Muscle layer of duodenum (tissue), 2 donors: ENCODE measurements at regions not wholly inside any gene's neighbourhood (a gene's known extent, or its start where the extent isn't known, plus 50 kb on each side); places are given as distances from the start of the nearest gene placed in this dataset.

Experiments used
- H3K27ac ChIP-seq: one replicate; pipeline ENCODE4 v1.7.0; 2013; ENCODE audit warnings: mild to moderate bottlenecking, low read length
- H3K27me3 ChIP-seq: one replicate; pipeline ENCODE4 v1.7.0; 2013; ENCODE audit warnings: low read depth, mild to moderate bottlenecking, control low read depth, low read length
- H3K36me3 ChIP-seq, 2 donors: one replicate each; pipeline ENCODE4 v1.7.0; 2013; ENCODE audit warnings: low read length in 2 of 2, control low read depth in 1 of 2, mild to moderate bottlenecking in 1 of 2; ENCODE audit not compliant: insufficient read depth in 2 of 2, control insufficient read depth in 1 of 2
- H3K4me1 ChIP-seq, 2 donors: one replicate each; pipeline ENCODE4 v1.7.0; 2013; ENCODE audit warnings: low read length in 2 of 2, mild to moderate bottlenecking in 2 of 2, control low read depth in 1 of 2, moderate library complexity in 1 of 2; ENCODE audit not compliant: insufficient read depth in 2 of 2, control insufficient read depth in 1 of 2
- H3K4me3 ChIP-seq, 2 donors: one replicate each; pipeline ENCODE4 v1.7.0; 2013; ENCODE audit warnings: low read length in 2 of 2, low read depth in 1 of 2, mild to moderate bottlenecking in 1 of 2
- H3K9me3 ChIP-seq, 2 donors: one replicate each; pipeline ENCODE4 v1.7.0; 2013; ENCODE audit warnings: low read length in 2 of 2, control low read depth in 1 of 2, mild to moderate bottlenecking in 1 of 2; ENCODE audit not compliant: control insufficient read depth in 1 of 2
- donor health status: healthy.

GRCh38 chr11:104547996-104548661, 350.1 kb downstream of the CASP12 start:
- Histone ChIP-seq H3K4me1 (no peaks in the 10 kb centered on the region), H3K4me3 (no peak overlapping the region), H3K27ac (no peak overlapping the region), H3K9me3 (no peaks in the 10 kb centered on the region), H3K36me3 (no peaks in the 10 kb centered on the region), H3K27me3 (no peaks in the 10 kb centered on the region)

- no peaks in the 10 kb centered on the region for H3K27me3 ChIP-seq
- no peak overlapping the region for H3K27ac ChIP-seq
- H3K36me3 ChIP-seq, result no peaks in the 10 kb centered on the region
- H3K4me1 ChIP-seq, result no peaks in the 10 kb centered on the region
- no peaks in the 10 kb centered on the region for H3K9me3 ChIP-seq
- no peak overlapping the region for H3K4me3 ChIP-seq
Measured at GRCh38 chr11:104546501-104546900, 351.8 kb downstream of the CASP12 start.

GRCh38 chr11:104541701-104542100, 356.6 kb downstream of the CASP12 start:
- no peaks in the 10 kb centered on the region for H3K27me3 ChIP-seq
- no peak overlapping the region for H3K27ac ChIP-seq
- no peaks in the 10 kb centered on the region for H3K4me1 ChIP-seq
- no peaks in the 10 kb centered on the region for H3K9me3 ChIP-seq
- H3K36me3 ChIP-seq, result no peaks in the 10 kb centered on the region
- H3K4me3 ChIP-seq, result no peak overlapping the region

- Histone ChIP-seq H3K9me3 (no peaks in the 10 kb centered on the region), H3K27me3 (no peaks in the 10 kb centered on the region), H3K36me3 (no peaks in the 10 kb centered on the region), H3K4me1 (no peaks in the 10 kb centered on the region), H3K4me3 (no peak overlapping the region), H3K27ac (no peak overlapping the region)
Measured at GRCh38 chr11:104538313-104538712, 359.9 kb downstream of the CASP12 start.

GRCh38 chr11:104534278-104534677, 364.0 kb downstream of the CASP12 start:
- no peaks in the 10 kb centered on the region for H3K27me3 ChIP-seq
- no peak overlapping the region for H3K4me3 ChIP-seq

GRCh38 chr11:104531894-104532293, 366.4 kb downstream of the CASP12 start:
- no peaks in the 10 kb centered on the region for H3K27me3 ChIP-seq

More at GRCh38 chr11:104534278-104534677, 364.0 kb downstream of the CASP12 start:
- no peaks in the 10 kb centered on the region for H3K36me3 ChIP-seq
- no peak overlapping the region for H3K27ac ChIP-seq
- H3K4me1 ChIP-seq, result no peaks in the 10 kb centered on the region
- no peaks in the 10 kb centered on the region for H3K9me3 ChIP-seq

GRCh38 chr11:104531075-104531474, 367.1 kb upstream of the PDGFD start:
- Histone ChIP-seq H3K27me3 (no peaks in the 10 kb centered on the region), H3K36me3 (no peaks in the 10 kb centered on the region), H3K27ac (no peak overlapping the region), H3K9me3 (no peaks in the 10 kb centered on the region), H3K4me3 (no peak overlapping the region), H3K4me1 (peaks cover 0 to under 1% of the 10 kb centered on the region in 2 donors)

More at GRCh38 chr11:104531894-104532293, 366.4 kb downstream of the CASP12 start:
- Histone ChIP-seq H3K27ac (no peak overlapping the region), H3K4me1 (no peaks in the 10 kb centered on the region), H3K36me3 (no peaks in the 10 kb centered on the region), H3K4me3 (no peak overlapping the region), H3K9me3 (no peaks in the 10 kb centered on the region)

GRCh38 chr11:104529906-104530305, 366.0 kb upstream of the PDGFD start:
- no peaks in the 10 kb centered on the region for H3K36me3 ChIP-seq
- peaks cover 0 to 4% of the 10 kb centered on the region in 2 donors for H3K4me1 ChIP-seq
- H3K27ac ChIP-seq, result no peak overlapping the region
- H3K9me3 ChIP-seq, result no peaks in the 10 kb centered on the region
- no peaks in the 10 kb centered on the region for H3K27me3 ChIP-seq
- no peak overlapping the region for H3K4me3 ChIP-seq

- Histone ChIP-seq H3K4me3 (no peak overlapping the region), H3K27ac (no peak overlapping the region), H3K4me1 (peaks cover 0 to 4% of the 10 kb centered on the region in 2 donors), H3K36me3 (no peaks in the 10 kb centered on the region), H3K9me3 (no peaks in the 10 kb centered on the region), H3K27me3 (no peaks in the 10 kb centered on the region)
Measured at GRCh38 chr11:104529213-104529612, 365.3 kb upstream of the PDGFD start.

- Histone ChIP-seq H3K4me3 (no peak overlapping the region), H3K36me3 (no peaks in the 10 kb centered on the region), H3K27ac (no peak overlapping the region), H3K4me1 (peaks cover 0 to 4% of the 10 kb centered on the region in 2 donors), H3K27me3 (no peaks in the 10 kb centered on the region), H3K9me3 (no peaks in the 10 kb centered on the region)
Measured at GRCh38 chr11:104526006-104526405, 362.1 kb upstream of the PDGFD start.

GRCh38 chr11:104525416-104525815, 361.5 kb upstream of the PDGFD start:
- Histone ChIP-seq H3K9me3 (no peaks in the 10 kb centered on the region), H3K36me3 (no peaks in the 10 kb centered on the region), H3K4me1 (peaks cover 0 to 4% of the 10 kb centered on the region in 2 donors), H3K27me3 (no peaks in the 10 kb centered on the region), H3K4me3 (no peak overlapping the region), H3K27ac (no peak overlapping the region)

- H3K4me1 ChIP-seq, result peaks cover 0 to 4% of the 10 kb centered on the region in 2 donors
- H3K27ac ChIP-seq, result no peak overlapping the region
- no peak overlapping the region for H3K4me3 ChIP-seq
- H3K27me3 ChIP-seq, result no peaks in the 10 kb centered on the region
- H3K36me3 ChIP-seq, result no peaks in the 10 kb centered on the region
- no peaks in the 10 kb centered on the region for H3K9me3 ChIP-seq
Measured at GRCh38 chr11:104524254-104524653, 360.3 kb upstream of the PDGFD start.
